Adrenal gland (tissue), 5 donors: ENCODE measurements at regions not wholly inside any gene's neighbourhood (a gene's known extent, or its start where the extent isn't known, plus 50 kb on each side); places are given as distances from the start of the nearest gene placed in this dataset.

ENCODE experiments used
- CTCF ChIP-seq, 6 experiments: fragments of 450-650 bp in 4 of 6; fragments of 200-600 bp in 2 of 6; sonication (generic) in 1 of 6; IDR thresholded peaks; 1 replicate in 5 of 6; 2 replicates in 1 of 6; pipeline versions ENCODE4 v1.5.1 to v1.8.0; 2016 to 2021; ENCODE audit warnings: antibody characterized with exemption in 6 of 6, mild to moderate bottlenecking in 2 of 6, moderate library complexity in 1 of 6
- POLR2A ChIP-seq, 2 donors: fragments of 450-650 bp; IDR thresholded peaks; one replicate each; pipeline ENCODE4 v1.6.1; 2017; ENCODE audit warnings: antibody characterized with exemption in 2 of 2, mild to moderate bottlenecking in 2 of 2, moderate library complexity in 1 of 2
- donor health status: DM: no; HTN: no; CAD: no.

GRCh38 chr6:113496166-113496565 is 361.0 kb upstream of the MARCKS start:
- TF ChIP-seq POLR2A (IDR thresholded peaks at IDR 0.05) = no peak
- no peak for TF ChIP-seq CTCF (IDR thresholded peaks at IDR 0.05)
